ENCODE measurements at regions not wholly inside any gene's neighbourhood (a gene's known extent, or its start where the extent isn't known, plus 50 kb on each side); places are given as distances from the start of the nearest gene placed in this dataset.
"Not testable (repeated sequence)": the region's sequence is repeated elsewhere in the genome, so short reads cannot be mapped to it uniquely, and the experiment has no call there.

- H3K4me2 ChIP-seq (ENCODE audit: low read length) = no peak overlapping the region
- H3K79me2 ChIP-seq (ENCODE audit: insufficient read depth, low read depth, low read length) = no peaks in the 10 kb centered on the region
- H4K20me1 ChIP-seq (ENCODE audit: insufficient read depth, low read length) = no peaks in the 10 kb centered on the region
- TF ChIP-seq CTCF (conservative IDR thresholded peaks at IDR 0.05; ENCODE audit: low read length) (no peak), EZH2phosphoT487 (IDR thresholded peaks at IDR 0.05; ENCODE audit: borderline replicate concordance, low read depth, low read length) (no peak)
- H3K4me1 ChIP-seq (ENCODE audit: insufficient read depth, low read length, poor library complexity, severe bottlenecking) = no peaks in the 10 kb centered on the region
- H3K36me3 ChIP-seq (ENCODE audit: insufficient read depth, low read length) = no peaks in the 10 kb centered on the region
- no peaks in the 10 kb centered on the region for H3K9me2 ChIP-seq (ENCODE audit: insufficient read depth, low read length)
- no peak overlapping the region for H2AFZ ChIP-seq (ENCODE audit: low read length)
- intact Hi-C loops (cut with micrococcal nuclease; ENCODE audit: unreplicated experiment) = no loop called here
- no TSS peak for BruUV-seq (replicated peaks)
- POLR2A ChIA-PET = no interaction called here
- CTCF ChIA-PET (ENCODE audit: unreplicated experiment) = no interaction called here
- no peak overlapping the region for H3K27ac ChIP-seq (ENCODE audit: low read depth, low read length, poor library complexity, severe bottlenecking)
- no peak for DNase-seq (ENCODE audit: low spot score)
- H3K9me3 ChIP-seq (ENCODE audit: low read length) = no peaks in the 10 kb centered on the region
- H3K4me3 ChIP-seq (ENCODE audit: low read depth, low read length, poor library complexity, severe bottlenecking) = no peak overlapping the region
These were observed 466.6 kb upstream of the OLFM3 start for GRCh38 chr1:102463328-102463727.

- H3K4me1 ChIP-seq (ENCODE audit: insufficient read depth, low read length, poor library complexity, severe bottlenecking); H3K9me2 ChIP-seq (ENCODE audit: insufficient read depth, low read length); H4K20me1 ChIP-seq (ENCODE audit: insufficient read depth, low read length); DNase-seq (ENCODE audit: low spot score); POLR2A ChIA-PET; H3K36me3 ChIP-seq (ENCODE audit: insufficient read depth, low read length); H3K79me2 ChIP-seq (ENCODE audit: insufficient read depth, low read depth, low read length); H3K4me2 ChIP-seq (ENCODE audit: low read length); H3K9me3 ChIP-seq (ENCODE audit: low read length); H2AFZ ChIP-seq (ENCODE audit: low read length); CTCF ChIA-PET (ENCODE audit: unreplicated experiment); H3K4me3 ChIP-seq (ENCODE audit: low read depth, low read length, poor library complexity, severe bottlenecking); H3K27ac ChIP-seq (ENCODE audit: low read depth, low read length, poor library complexity, severe bottlenecking); BruUV-seq (replicated peaks); intact Hi-C loops (cut with micrococcal nuclease; ENCODE audit: unreplicated experiment): not testable (repeated sequence)
These were observed 445.6 kb upstream of the OLFM3 start for GRCh38 chr1:102442317-102442716.

GRCh38 chr1:102435483-102435882 lies 438.8 kb upstream of the OLFM3 start:
- Histone ChIP-seq H3K9me3 (ENCODE audit: low read length) (no peaks in the 10 kb centered on the region), H3K4me3 (ENCODE audit: low read depth, low read length, poor library complexity, severe bottlenecking) (no peak overlapping the region), H4K20me1 (ENCODE audit: insufficient read depth, low read length) (no peaks in the 10 kb centered on the region), H3K4me2 (ENCODE audit: low read length) (no peak overlapping the region), H2AFZ (ENCODE audit: low read length) (no peak overlapping the region), H3K9me2 (ENCODE audit: insufficient read depth, low read length) (no peaks in the 10 kb centered on the region), H3K79me2 (ENCODE audit: insufficient read depth, low read depth, low read length) (no peaks in the 10 kb centered on the region), H3K36me3 (ENCODE audit: insufficient read depth, low read length) (no peaks in the 10 kb centered on the region), H3K27ac (ENCODE audit: low read depth, low read length, poor library complexity, severe bottlenecking) (no peak overlapping the region), H3K4me1 (ENCODE audit: insufficient read depth, low read length, poor library complexity, severe bottlenecking) (no peaks in the 10 kb centered on the region)
- ChIA-PET CTCF (ENCODE audit: unreplicated experiment) (no interaction called here), POLR2A (no interaction called here)
- intact Hi-C loops (cut with micrococcal nuclease; ENCODE audit: unreplicated experiment) = loop anchor here (5.0 kb wide), 1 partner anchor 183 kb away; no protein-coding TSS in a partner anchor
- DNase-seq (ENCODE audit: low spot score) = no peak
- TF ChIP-seq EZH2phosphoT487 (IDR thresholded peaks at IDR 0.05; ENCODE audit: borderline replicate concordance, low read depth, low read length) = no peak
- TF ChIP-seq CTCF (conservative IDR thresholded peaks at IDR 0.05; ENCODE audit: low read length) = no peak
- BruUV-seq (replicated peaks) = no TSS peak
